Smooth muscle cell (in vitro differentiated cells): ENCODE measurements at regions not wholly inside any gene's neighbourhood (a gene's known extent, or its start where the extent isn't known, plus 50 kb on each side); places are given as distances from the start of the nearest gene placed in this dataset.

Experiments
- DNase-seq: peaks from one replicate; lab custom pipeline; 2025; ENCODE audit not compliant: unreplicated experiment; lab: John Stamatoyannopoulos, UW
- H2AFZ ChIP-seq: fragments of 200-600 bp; sonication (generic); 2 replicates; pipeline ENCODE4 v1.6.0; 2016; ENCODE audit warnings: antibody characterized with exemption, low read depth, mild to moderate bottlenecking
- H3F3A ChIP-seq: fragments of 200-600 bp; sonication (generic); 2 replicates; pipeline ENCODE4 v1.6.0; 2017; ENCODE audit warnings: antibody characterized with exemption, low read depth
- H3K27ac ChIP-seq: fragments of 200-600 bp; sonication (generic); 2 replicates; pipeline ENCODE4 v1.5.1; 2016; ENCODE audit warnings: low read depth, mild to moderate bottlenecking
- H3K27me3 ChIP-seq: fragments of 200-600 bp; sonication (generic); 2 replicates; pipeline ENCODE4 v1.6.1; 2016; ENCODE audit warnings: low read depth, mild to moderate bottlenecking
- H3K36me3 ChIP-seq: fragments of 200-600 bp; sonication (generic); 2 replicates; pipeline ENCODE4 v1.5.1; 2016; ENCODE audit warnings: low read depth
- H3K4me1 ChIP-seq: fragments of 200-600 bp; sonication (generic); 2 replicates; pipeline ENCODE4 v1.5.1; 2016; ENCODE audit warnings: low read depth
- H3K4me2 ChIP-seq: fragments of 200-600 bp; sonication (generic); 2 replicates; pipeline ENCODE4 v1.6.0; 2016; ENCODE audit warnings: mild to moderate bottlenecking
- H3K4me3 ChIP-seq: fragments of 200-600 bp; sonication (generic); 2 replicates; pipeline ENCODE4 v1.5.1; 2016; ENCODE audit warnings: mild to moderate bottlenecking
- H3K79me2 ChIP-seq: fragments of 200-600 bp; sonication (generic); 2 replicates; pipeline ENCODE4 v1.6.0; 2016; ENCODE audit warnings: low read depth, mild to moderate bottlenecking
- H3K9ac ChIP-seq: fragments of 200-600 bp; sonication (generic); 2 replicates; pipeline ENCODE4 v1.6.0; 2016; ENCODE audit warnings: low read depth
- H3K9me3 ChIP-seq: fragments of 200-600 bp; sonication (generic); replicated peaks from 2 replicates; pipeline ENCODE4 v1.5.1; 2016; ENCODE audit warnings: low read depth
- H4K20me1 ChIP-seq: fragments of 200-600 bp; sonication (generic); 2 replicates; pipeline ENCODE4 v1.6.0; 2016; ENCODE audit warnings: low read depth
- WGBS: methylation state at CpG from one replicate; pipeline ENCODE4 v1.1.7; 2016; ENCODE audit warnings: low lambda C conversion rate; 5-methylcytosine and 5-hydroxymethylcytosine counted together
- TF ChIP-seq, protein P1 (sequence below): fragments of 200-600 bp; sonication (generic); IDR thresholded peaks from 2 replicates; pipeline ENCODE4 v1.5.1; 2017; ENCODE audit warnings: borderline replicate concordance, mild to moderate bottlenecking, antibody characterized with exemption; ENCODE audit not compliant: insufficient read depth, poor library complexity, severe bottlenecking

DNA sequence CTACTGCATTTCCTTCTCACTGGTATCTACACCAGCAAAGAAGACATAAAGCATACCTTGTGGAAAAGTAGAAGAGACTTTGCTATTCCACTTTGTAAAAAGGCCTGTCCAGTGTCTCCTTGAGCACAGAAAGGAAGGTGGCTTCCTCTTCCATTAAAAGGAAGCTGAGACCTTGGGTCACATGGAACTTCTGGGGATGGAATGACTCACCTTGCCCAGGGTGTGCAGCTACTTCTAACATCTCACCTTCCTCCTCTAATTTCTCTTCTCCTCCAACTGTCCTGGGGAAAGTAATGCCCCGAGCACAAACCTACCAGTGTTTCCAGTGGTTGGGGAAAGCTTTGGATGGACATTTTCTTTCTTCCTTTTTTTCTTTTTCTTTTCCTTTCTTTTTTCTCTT is 848.8 kb upstream of the MAP3K7 start:
- Histone ChIP-seq H3F3A (no peaks in the 10 kb centered on the region), H4K20me1 (no peaks in the 10 kb centered on the region), H3K4me2 (no peak overlapping the region), H3K9ac (no peak overlapping the region), H3K36me3 (no peaks in the 10 kb centered on the region), H3K4me3 (no peak overlapping the region), H3K4me1 (peaks cover 23% of the 10 kb centered on the region), H3K79me2 (no peaks in the 10 kb centered on the region), H3K27me3 (peaks cover 15% of the 10 kb centered on the region), H2AFZ (no peak overlapping the region), H3K9me3 (no peaks in the 10 kb centered on the region), H3K27ac (no peak overlapping the region)
- no peak for DNase-seq
- WGBS: 97% methylated on average over 1 of the region's 1 CpG
- TF ChIP-seq, protein P1, sequence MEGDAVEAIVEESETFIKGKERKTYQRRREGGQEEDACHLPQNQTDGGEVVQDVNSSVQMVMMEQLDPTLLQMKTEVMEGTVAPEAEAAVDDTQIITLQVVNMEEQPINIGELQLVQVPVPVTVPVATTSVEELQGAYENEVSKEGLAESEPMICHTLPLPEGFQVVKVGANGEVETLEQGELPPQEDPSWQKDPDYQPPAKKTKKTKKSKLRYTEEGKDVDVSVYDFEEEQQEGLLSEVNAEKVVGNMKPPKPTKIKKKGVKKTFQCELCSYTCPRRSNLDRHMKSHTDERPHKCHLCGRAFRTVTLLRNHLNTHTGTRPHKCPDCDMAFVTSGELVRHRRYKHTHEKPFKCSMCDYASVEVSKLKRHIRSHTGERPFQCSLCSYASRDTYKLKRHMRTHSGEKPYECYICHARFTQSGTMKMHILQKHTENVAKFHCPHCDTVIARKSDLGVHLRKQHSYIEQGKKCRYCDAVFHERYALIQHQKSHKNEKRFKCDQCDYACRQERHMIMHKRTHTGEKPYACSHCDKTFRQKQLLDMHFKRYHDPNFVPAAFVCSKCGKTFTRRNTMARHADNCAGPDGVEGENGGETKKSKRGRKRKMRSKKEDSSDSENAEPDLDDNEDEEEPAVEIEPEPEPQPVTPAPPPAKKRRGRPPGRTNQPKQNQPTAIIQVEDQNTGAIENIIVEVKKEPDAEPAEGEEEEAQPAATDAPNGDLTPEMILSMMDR: no peak

DNA sequence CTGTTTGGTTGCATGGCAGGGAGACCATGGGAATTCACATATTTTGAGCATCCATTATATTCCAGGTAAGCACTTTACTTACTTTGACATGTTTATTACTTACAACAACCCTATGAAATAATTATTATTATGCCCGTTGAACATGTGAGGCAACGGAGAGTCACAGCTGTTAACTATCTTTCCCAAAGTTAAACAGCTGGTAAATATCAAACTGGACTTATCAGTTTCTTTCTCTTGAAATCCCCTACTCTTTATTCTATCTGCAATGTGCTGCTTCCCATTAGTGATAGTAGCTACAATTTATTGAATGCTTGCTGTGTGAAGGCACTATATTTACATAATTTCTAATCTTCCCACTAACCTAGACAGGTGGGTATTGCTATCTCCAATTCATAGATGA is 847.7 kb upstream of the MAP3K7 start:
- Histone ChIP-seq H3K4me2 (no peak overlapping the region), H3K9me3 (no peaks in the 10 kb centered on the region), H2AFZ (no peak overlapping the region), H3K4me3 (no peak overlapping the region), H3K36me3 (no peaks in the 10 kb centered on the region), H3K27ac (no peak overlapping the region), H4K20me1 (no peaks in the 10 kb centered on the region), H3K79me2 (no peaks in the 10 kb centered on the region), H3K4me1 (peaks cover 23% of the 10 kb centered on the region), H3K9ac (no peak overlapping the region), H3K27me3 (peaks cover 15% of the 10 kb centered on the region), H3F3A (no peaks in the 10 kb centered on the region)
- TF ChIP-seq, protein P1: no peak
- WGBS: 56% methylated on average over 2 of the region's 2 CpGs
- no peak for DNase-seq

DNA sequence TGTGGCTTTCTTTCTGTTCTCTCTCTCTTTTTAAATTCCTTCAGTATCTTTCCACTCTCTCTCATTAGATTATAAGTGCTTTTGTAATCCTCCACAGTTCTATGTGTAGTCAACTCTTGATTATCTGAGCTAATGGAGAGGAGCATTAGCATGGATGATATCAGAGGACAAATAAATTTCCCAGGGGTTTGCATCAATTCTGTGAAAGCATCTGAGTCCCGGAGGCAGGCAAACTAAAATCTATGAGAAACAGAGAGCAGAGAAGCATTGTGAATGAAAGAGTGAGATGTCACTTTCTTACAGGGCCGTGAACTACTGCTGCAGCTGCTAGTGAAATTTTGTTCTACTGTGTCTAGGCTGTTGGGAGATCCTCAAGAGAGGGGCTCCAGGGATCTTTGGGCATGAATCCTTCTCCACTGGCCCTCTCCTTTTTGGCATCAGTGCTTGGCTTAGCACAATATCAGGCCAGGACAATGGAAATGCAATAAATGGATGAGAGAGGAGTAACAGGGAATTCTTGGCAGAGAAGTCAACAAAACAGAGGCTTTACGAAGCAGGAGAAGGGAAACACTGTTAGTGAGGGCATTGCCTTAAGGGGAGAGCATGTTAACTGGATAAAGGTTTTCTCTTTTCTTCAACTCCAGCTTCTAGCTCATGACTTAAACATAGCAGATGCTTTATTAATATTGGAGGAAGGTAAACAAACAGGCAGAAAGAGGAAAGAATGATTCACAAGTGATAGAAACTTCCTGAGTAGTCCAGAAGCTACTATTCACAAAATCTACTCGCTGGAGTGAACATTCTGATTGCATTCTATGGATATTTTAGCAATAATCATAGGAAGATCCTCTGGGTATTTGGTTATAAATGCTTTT is 847.0 kb upstream of the MAP3K7 start:
- Histone ChIP-seq H2AFZ (peak overlapping the region; percentile 39), H3K9me3 (no peaks in the 10 kb centered on the region), H3F3A (no peaks in the 10 kb centered on the region), H3K4me2 (no peak overlapping the region), H3K9ac (no peak overlapping the region), H3K4me1 (peaks cover 19% of the 10 kb centered on the region), H4K20me1 (no peaks in the 10 kb centered on the region), H3K36me3 (no peaks in the 10 kb centered on the region), H3K27ac (no peak overlapping the region), H3K79me2 (no peaks in the 10 kb centered on the region), H3K4me3 (no peak overlapping the region), H3K27me3 (peaks cover 15% of the 10 kb centered on the region)
- 81% methylated on average over 4 of the region's 4 CpGs for WGBS
- TF ChIP-seq, protein P1: no peak
- DNase-seq: no peak
